ENCODE measurements at regions not wholly inside any gene's neighbourhood (a gene's known extent, or its start where the extent isn't known, plus 50 kb on each side); places are given as distances from the start of the nearest gene placed in this dataset.

DNA sequence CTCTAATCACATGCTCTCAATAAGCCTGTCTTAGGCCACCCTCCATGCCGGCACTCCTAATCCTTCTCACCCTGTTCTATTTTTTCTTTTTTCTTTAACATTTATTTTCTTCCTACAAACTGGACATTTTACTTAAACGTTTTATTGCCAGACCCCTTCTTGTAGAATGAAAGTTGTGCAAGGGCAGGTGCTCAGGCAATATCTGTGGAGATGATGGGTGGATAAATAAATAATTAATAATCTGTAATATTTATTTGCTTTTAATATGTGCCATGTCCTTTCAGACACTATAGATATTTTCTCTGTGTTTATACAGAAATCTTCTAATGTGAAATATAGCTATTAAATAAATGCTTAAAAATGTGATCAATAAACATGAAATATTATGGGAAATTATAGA lies 815.7 kb upstream of the MIR17HG start:
- no peak for DNase-seq
- in situ Hi-C loops (cut with HindIII; ENCODE audit: low pct_ligation_motif_present, low pct_unique_long_range_greater_than_20kb, low sequenced_read_pairs): no loop called here

DNA sequence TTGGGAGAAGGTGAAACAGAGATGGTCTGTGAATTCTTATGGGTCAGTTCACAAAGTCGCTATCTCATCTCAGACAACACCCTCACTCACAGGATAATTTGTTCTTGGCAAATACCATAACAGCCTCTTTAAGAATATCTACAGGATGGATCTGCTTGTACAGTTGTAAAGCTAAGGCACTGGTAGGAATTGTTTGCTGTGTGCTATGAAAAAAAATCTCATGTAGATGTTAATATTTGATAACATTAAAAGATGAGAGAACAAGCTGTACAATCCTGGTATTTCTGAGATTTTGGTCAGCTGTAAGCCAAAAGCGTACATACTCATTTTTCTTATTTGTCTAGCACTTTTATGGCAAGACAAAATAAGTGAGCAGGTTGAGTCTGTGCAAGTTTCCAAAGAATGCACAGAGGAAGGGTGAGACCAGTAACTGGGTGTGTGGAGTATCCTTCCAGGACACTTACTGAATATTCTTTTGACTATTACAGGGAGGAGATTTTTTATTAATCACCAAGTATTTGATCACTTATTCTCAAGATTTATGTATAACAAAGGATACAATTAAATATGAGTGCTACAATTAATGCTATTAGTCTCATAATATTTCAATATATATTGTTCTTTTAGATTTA lies 814.5 kb upstream of the MIR17HG start:
- in situ Hi-C loops (cut with HindIII; ENCODE audit: low pct_ligation_motif_present, low pct_unique_long_range_greater_than_20kb, low sequenced_read_pairs): no loop called here
- no peak for DNase-seq

DNA sequence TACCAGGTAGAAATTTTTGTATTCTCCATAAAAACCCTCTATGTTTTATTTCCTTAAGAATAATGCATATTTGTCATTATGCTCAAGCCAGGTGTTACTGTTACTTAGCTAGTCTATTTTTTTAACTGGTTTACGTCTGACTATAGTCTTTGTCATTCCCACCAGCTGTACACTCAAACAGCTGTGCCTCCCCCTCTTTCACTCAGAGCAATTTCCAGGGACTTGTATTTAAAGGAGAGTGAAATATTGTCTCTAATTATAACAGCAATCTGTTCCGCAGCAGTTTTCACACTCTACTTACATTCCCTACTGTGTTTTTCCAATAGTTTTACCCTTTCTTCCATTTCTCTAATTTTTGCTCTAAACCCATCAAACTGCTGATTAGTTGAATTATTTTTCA lies 813.6 kb upstream of the MIR17HG start:
- in situ Hi-C loops (cut with HindIII; ENCODE audit: low pct_ligation_motif_present, low pct_unique_long_range_greater_than_20kb, low sequenced_read_pairs): no loop called here
- DNase-seq: no peak

DNA sequence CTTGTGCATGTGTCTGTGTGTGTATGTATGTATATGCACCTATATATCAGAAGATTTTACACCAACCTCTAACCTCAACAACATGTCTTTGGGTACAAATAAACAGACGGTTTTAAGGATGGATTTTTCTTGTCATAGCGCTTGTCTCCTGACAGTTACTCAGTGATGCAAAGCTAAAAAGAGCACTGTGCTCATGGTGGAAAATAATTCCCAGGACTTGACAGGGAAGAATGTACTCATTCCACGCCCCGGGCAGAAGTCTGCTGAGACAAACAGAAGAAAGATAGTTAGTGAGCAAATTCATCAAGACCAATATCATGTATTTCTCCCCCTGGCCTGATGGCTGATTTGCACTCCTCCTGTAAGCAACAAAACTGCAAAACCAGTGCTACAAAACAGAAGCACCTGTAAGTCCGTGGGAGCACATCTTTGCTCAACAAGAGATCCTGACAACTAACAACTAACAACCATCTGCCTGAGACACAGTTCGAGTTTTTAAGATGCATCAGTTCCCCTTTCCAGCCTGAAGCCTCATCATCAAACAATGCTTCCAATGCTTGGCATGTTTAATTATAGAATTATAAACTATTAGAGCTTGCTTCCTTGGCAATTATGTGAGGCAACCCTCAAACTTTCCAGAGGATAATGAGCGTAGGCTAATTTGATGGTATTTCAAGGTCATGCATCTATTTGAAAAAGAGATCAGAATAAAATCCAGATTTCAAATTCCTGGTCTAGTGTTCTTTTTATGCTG lies 812.7 kb upstream of the MIR17HG start:
- DNase-seq: no peak
- in situ Hi-C loops (cut with HindIII; ENCODE audit: low pct_ligation_motif_present, low pct_unique_long_range_greater_than_20kb, low sequenced_read_pairs): no loop called here

DNA sequence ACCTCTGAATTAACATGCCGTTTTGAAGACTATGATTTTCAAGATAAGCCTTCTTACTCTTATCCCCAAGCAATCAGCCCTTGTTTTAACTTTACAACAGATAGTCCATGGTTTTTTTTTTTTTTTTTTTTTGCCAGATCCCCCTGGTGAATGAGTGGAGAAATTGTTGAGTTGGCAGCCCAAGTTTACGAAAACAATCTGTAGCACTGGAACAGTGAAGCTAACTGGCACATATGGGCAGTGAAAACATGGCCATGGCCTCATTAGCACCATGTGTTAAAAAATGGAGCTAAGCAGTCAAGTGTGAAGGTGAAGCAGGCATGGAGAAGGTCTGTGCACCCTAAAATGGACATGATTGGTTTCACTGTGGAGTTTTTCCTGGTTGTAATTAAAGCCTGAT lies 812.1 kb upstream of the MIR17HG start:
- DNase-seq: no peak
- in situ Hi-C loops (cut with HindIII; ENCODE audit: low pct_ligation_motif_present, low pct_unique_long_range_greater_than_20kb, low sequenced_read_pairs): no loop called here

DNA sequence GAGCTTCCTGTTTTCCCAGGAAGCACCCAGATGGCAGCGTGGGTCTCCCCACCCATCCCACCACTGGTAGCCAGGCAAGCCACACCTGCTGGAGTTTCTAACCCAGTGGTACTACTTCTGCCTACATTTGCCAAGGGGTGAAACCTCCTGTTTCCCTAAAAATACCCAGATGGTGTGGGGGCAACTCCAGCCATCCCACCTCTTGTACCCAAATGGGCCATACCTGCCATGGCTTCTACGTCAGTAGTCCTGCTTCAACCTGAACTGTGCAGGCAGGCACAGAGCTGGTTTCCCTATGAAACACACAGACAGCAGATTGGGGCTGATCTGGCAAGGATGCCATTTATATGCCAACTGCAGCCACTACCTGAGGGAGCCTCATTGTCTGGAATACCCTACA lies 809.4 kb upstream of the MIR17HG start:
- in situ Hi-C loops (cut with HindIII; ENCODE audit: low pct_ligation_motif_present, low pct_unique_long_range_greater_than_20kb, low sequenced_read_pairs): no loop called here
- no peak for DNase-seq

DNA sequence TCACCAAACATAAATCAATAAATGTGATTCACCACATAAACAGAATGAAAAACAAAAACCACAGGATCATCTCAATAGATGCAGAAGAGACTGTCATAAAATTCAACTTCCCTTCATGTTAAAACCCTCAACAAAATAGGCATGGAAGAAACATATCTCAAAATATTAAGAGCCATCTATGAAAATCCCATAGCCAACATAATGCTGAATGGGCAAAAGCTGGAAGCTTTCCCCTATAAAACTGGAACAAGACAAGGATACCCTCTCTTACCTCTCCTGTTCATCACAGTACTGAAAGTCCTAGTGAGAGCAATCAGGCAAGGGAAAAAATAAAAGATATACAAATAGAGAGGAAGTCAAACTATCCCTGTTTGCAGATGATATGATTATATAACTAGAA lies 806.1 kb upstream of the MIR17HG start:
- in situ Hi-C loops (cut with HindIII; ENCODE audit: low pct_ligation_motif_present, low pct_unique_long_range_greater_than_20kb, low sequenced_read_pairs): no loop called here
- no peak for DNase-seq

DNA sequence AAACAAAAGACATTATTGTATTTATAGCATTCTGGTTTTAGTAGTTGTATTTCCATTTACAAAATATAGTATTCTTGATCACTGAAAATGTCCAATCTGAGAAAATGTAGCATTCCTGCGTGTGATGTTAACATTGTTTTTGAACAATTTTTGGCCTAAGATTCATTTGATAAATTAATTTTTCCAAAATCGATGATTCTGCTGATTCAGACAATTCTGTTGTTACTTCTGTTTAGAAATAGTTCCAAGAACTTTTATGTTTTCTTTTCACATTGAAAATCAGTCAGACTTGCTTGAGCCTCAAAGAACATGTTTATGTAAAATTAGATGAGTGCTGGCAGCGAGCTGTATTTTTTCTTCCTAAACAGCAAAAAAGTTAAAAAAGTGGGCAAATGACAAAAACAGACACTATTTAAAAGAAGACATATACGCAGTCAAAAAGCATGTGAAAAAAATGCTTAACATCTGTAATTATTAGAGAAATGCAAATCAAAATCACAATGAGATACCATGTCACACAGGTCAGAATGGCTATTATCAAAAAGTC lies 804.5 kb upstream of the MIR17HG start:
- DNase-seq: no peak
- in situ Hi-C loops (cut with HindIII; ENCODE audit: low pct_ligation_motif_present, low pct_unique_long_range_greater_than_20kb, low sequenced_read_pairs): no loop called here

DNA sequence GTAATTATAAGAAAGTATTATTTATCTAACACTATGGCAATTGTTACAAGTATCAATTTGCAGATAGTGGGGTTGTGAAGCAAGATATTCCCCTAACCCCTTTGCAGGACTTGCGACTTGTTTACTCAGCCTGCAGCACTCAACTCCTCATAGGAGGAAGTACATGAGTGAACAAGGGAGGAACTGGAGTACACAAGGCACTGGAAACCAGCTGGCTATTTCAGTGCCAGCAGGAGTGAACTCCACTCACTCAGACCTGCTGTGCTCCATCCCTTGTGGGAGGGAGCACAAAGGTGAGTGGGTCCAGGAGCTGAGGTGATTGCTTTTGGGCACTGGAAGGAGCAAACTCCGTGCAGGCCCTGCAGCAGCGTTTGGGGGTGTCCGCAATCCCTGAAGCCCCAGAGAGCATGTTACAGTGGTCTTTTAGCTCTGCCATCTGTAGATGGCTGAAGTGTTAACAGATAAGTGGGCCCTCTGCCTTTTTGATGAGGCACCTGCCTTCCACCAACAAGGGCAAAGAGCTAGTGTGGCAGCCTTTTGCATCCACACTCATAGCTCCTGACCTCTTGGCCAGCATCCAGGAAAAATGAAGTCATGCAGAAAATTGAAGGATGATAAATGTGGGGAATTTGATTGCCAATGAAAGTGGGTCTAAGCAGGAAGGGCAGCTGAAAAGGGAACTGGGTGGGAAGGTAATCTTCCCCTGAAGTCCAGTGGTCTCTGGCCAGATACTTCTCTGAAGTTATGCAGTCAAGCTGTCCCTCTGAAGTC lies 802.2 kb upstream of the MIR17HG start:
- in situ Hi-C loops (cut with HindIII; ENCODE audit: low pct_ligation_motif_present, low pct_unique_long_range_greater_than_20kb, low sequenced_read_pairs): no loop called here
- DNase-seq: no peak

DNA sequence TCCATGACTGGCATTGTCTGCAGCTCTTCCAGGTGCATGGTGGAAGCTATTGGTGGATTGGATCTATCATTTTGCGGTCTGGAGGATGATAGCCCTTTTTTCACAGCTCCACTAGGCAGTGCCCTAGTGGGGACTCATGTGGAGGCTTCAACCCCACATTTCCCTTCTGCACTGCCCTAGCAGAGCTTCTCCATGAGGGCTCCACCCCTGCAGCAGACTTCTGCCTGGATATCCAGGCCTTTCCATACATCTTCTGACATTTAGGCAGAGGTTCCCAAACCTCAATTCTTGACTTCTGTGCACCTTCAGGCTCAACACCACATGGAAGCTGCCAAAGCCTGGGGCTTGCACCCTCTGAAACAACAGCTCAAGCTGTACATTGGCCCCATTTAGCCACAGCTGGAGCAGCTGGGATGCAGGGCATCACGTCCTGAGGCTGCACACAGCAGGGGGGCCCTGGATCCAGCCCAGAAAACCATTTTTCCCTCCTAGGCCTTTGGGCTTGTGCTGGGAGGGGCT lies 800.2 kb upstream of the MIR17HG start:
- no peak for DNase-seq
- in situ Hi-C loops (cut with HindIII; ENCODE audit: low pct_ligation_motif_present, low pct_unique_long_range_greater_than_20kb, low sequenced_read_pairs): no loop called here

DNA sequence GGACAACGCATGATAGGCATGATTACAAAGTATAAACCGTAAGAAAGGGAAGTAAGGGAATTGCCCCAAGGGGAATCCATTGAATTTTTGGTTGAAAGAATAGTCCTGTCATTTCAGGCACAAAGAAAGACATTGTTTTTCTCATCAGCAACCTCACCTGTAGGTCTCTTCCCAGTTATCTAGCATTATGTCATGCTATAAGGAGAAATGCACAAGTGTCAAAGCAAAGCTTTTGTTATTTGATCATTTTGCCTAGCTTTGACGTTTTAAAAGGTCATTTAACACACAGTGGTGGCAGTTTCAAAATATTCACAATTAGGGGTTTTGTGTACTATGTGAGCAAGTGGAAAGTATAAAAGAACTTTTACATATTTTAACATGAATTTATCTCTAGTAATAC lies 796.2 kb upstream of the MIR17HG start:
- in situ Hi-C loops (cut with HindIII; ENCODE audit: low pct_ligation_motif_present, low pct_unique_long_range_greater_than_20kb, low sequenced_read_pairs): no loop called here
- no peak for DNase-seq

DNA sequence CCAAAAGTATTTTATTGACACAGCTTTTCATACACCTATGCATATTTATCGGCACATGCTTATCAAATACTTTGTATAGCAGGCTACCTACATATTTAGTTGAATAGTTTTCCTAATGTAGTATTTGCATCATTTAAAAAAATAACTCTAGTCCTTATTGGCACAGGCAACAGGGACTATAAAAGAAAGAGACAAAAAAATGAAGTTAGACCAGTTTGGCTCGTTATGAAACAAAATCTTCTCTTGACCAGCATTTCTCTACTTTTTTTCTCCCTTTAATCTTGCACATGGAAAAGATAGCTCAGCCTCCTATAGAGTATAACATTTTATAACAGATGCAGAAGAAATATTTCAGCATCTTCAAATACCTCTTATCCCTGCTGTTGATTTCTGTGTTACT lies 794.8 kb upstream of the MIR17HG start:
- in situ Hi-C loops (cut with HindIII; ENCODE audit: low pct_ligation_motif_present, low pct_unique_long_range_greater_than_20kb, low sequenced_read_pairs): no loop called here
- no peak for DNase-seq

DNA sequence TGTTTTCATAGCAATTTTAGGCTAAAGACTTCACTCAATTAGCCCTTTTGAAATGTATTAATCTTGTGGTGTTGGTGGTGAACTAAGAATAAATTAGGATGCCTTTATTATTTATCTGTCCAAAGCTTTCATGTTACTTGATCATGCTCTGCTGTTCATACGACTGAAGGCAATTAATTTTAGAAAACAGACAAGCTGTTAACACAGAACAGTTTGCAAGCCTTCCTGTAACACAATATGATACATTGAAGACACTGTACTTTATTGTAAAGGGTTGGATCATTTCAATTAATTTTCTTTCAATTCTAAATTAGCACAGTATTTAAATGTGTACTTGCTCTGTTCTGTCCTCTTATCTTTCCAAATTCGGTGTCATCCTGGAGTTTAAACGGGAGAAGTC lies 794.3 kb upstream of the MIR17HG start:
- no peak for DNase-seq
- in situ Hi-C loops (cut with HindIII; ENCODE audit: low pct_ligation_motif_present, low pct_unique_long_range_greater_than_20kb, low sequenced_read_pairs): no loop called here

DNA sequence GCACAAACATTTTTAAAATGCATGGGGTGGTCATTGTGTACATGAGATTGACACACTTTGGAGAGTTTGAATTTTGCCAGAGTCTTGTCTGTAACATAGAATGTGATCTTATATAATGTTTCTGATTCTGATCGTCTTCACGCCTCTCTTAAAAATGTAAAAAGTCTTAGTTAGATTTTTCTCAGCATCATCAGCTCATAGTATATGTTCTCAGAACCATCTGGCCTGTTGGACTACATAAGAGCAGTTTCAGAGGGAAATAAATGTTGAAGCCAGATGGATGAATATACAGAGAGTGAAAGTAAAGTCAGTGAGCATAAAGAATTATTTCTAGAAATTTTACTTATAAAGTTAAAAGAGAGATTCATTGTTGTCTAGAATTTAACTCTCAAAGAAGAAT lies 789.9 kb upstream of the MIR17HG start:
- no peak for DNase-seq
- in situ Hi-C loops (cut with HindIII; ENCODE audit: low pct_ligation_motif_present, low pct_unique_long_range_greater_than_20kb, low sequenced_read_pairs): no loop called here

DNA sequence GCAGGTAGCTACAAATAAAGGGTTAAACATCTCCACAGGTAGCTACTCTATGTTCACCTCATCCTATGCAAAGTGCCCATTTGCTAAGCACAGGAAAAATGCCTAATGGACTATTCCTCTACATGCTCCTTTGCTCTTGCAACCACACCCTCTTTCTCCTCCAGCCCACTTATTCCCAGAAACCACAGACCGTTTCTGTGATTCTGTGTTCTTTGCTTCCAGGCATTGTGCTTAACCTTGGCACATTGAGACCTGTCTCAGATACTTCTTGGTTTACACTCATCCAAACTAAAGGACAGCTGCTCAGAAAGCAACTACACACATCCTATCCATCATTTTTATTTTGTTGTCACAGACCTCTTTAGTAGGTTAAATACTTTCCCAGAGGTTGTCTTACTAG lies 785.0 kb upstream of the MIR17HG start:
- in situ Hi-C loops (cut with HindIII; ENCODE audit: low pct_ligation_motif_present, low pct_unique_long_range_greater_than_20kb, low sequenced_read_pairs): no loop called here
- no peak for DNase-seq

DNA sequence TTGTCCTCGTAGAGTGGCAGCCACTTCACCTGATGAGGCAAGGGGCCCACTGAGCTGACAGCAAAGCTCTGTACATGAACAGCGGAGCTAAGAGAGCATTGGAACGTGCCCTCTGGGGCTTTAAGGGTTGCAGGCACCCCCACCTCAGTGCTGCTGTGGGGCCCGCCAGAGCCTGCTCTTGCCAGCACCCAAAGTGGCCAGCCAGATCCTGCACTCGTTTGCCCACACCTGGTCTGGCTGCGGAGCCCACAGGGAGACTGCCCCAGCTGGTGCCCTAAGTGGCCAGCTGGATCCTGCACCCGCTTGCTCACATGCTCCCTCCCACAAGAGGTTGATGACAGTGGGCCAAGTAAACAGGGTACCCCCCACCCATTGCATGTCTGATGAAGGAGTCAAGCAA lies 783.4 kb upstream of the MIR17HG start:
- DNase-seq: no peak
- in situ Hi-C loops (cut with HindIII; ENCODE audit: low pct_ligation_motif_present, low pct_unique_long_range_greater_than_20kb, low sequenced_read_pairs): no loop called here

DNA sequence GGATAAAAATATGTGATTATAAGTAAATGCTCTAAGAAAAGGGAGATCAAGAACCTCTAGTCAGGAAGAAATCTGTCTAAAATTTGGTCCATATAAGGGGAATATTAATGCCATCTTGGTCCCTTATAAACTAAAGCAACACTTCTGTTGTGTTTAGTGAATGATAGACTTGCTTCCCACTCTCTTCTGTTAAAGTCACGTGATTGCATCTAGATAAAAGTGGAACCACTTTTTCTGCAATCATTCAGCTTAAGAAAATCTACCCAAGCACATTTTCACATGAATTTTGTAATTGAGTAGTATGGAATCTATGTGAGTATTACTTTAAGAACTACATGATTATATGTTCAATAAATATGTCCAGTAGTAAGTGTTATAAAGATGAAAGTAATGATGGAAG lies 782.9 kb upstream of the MIR17HG start:
- in situ Hi-C loops (cut with HindIII; ENCODE audit: low pct_ligation_motif_present, low pct_unique_long_range_greater_than_20kb, low sequenced_read_pairs): no loop called here
- DNase-seq: no peak

DNA sequence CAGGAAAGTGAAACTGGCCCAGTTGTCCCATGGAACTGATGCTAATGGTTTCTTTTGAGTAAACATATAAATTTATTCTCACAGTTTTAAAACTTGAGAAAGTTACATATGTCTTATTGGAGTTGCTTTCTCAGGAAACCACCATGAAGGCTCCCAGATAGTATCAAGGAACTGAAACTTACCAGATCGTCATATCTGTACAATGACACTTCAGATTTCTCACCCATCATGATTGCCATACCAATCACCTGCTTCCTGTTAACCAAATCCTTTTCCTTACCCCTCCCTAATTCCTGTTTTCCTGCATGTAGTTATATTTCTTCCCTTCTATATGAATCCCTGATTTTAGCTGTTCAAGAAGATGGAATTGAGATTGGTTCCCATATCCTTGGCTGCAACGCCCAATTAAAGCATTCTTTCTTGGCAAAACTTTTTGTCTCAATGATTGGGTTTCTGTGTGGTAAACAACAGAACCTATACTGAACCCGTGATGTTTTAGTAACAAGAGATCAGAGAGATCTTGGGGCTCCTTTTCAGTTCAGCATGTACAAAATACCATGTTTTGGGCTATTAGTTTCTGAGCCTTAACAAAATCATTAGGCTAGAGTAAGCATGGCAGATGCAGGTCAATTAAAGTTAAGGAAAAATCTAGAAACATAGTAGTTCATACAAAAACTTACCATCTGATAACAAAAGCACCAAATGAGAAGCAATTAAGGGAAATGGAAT lies 781.3 kb upstream of the MIR17HG start:
- in situ Hi-C loops (cut with HindIII; ENCODE audit: low pct_ligation_motif_present, low pct_unique_long_range_greater_than_20kb, low sequenced_read_pairs): no loop called here
- no peak for DNase-seq

DNA sequence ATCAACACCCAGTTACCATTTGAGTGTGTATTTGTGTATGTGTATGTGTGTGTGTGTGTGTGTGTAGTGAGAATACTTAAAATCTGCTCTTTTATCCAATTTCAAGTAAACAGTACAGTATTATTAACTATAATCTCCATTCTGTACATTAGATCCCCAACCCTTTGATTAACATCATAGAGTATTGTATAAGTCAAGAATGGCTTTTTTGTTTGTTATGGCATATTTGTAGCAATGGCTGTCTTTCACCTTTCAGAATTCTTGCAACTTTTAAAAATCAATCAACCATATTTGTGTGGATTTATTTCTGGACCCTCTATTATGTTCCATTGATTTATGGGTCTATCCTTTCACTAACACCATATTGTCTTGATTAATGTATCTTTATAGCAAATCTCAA lies 779.3 kb upstream of the MIR17HG start:
- no peak for DNase-seq
- in situ Hi-C loops (cut with HindIII; ENCODE audit: low pct_ligation_motif_present, low pct_unique_long_range_greater_than_20kb, low sequenced_read_pairs): no loop called here
